Epithelial cell of esophagus (primary cell): ENCODE measurements at regions not wholly inside any gene's neighbourhood (a gene's known extent, or its start where the extent isn't known, plus 50 kb on each side); places are given as distances from the start of the nearest gene placed in this dataset.

ENCODE experiments used
- DNase-seq: peaks from one replicate; pipeline ENCODE4 v3.0.0; 2010; ENCODE audit warnings: low read depth
- H3K4me3 ChIP-seq: 2 replicates; pipeline ENCODE4 v1.5.1; 2011; ENCODE audit warnings: mild to moderate bottlenecking, low read length, control low read depth
- TF ChIP-seq, protein P1 (sequence below): IDR thresholded peaks from 2 replicates; pipeline ENCODE4 v1.5.1; 2011; ENCODE audit warnings: low read depth, mild to moderate bottlenecking, low read length, control low read depth, inconsistent platforms; ENCODE audit not compliant: insufficient read depth; ENCODE audit errors: missing control alignments

DNA sequence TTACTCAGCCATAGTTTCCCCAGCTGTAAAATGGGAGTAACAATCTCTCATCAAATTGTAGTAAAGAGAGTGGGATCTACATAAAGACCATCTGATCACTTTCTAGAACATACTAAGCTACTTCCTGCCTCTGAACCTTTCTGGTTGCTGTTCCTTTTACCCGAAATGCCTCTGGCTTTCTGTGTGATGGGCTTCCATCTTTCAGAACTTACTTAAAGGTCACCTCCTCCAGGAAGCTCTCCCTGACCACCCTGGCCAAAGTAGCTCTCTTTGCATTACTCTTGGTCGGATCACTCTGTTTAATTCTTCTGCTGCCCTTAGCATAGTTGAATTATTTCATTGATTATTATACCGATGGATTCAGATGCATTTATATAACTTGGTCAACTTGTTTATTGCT is 171.0 kb downstream of the BMP7 start:
- DNase-seq, result no peak
- TF ChIP-seq, protein P1, sequence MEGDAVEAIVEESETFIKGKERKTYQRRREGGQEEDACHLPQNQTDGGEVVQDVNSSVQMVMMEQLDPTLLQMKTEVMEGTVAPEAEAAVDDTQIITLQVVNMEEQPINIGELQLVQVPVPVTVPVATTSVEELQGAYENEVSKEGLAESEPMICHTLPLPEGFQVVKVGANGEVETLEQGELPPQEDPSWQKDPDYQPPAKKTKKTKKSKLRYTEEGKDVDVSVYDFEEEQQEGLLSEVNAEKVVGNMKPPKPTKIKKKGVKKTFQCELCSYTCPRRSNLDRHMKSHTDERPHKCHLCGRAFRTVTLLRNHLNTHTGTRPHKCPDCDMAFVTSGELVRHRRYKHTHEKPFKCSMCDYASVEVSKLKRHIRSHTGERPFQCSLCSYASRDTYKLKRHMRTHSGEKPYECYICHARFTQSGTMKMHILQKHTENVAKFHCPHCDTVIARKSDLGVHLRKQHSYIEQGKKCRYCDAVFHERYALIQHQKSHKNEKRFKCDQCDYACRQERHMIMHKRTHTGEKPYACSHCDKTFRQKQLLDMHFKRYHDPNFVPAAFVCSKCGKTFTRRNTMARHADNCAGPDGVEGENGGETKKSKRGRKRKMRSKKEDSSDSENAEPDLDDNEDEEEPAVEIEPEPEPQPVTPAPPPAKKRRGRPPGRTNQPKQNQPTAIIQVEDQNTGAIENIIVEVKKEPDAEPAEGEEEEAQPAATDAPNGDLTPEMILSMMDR, result no peak
- no peak overlapping the region for H3K4me3 ChIP-seq

DNA sequence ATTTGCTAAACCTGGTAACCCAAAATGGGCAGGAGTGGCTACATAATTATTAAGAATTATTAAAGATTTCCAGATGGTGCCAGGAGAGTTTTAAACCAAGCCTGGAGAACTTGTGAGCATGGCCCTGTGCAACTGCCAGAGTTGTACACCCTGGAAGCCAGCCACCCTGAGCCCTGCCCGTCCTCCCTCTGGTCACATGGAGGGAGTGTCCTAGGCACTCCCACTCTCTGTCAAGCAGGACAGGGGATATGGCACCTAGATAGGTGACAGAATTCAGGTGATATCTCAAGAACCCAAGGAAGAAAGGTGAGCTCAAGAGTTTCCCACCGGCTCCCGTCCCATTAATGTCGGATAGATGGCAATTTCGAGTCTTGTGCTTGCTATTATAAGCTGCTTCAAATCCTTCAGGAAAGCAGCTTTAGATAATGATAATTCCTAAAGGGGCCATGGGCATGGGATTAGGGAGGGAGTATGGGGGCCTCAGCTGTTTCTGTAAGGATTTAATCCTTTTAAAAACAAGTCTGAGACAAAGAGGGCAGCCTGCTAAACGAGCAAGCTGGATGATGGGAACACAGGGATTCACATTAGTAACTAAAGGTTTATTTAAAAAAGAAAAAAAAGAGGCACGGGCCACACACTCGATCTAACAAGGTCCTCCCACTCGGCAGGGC is 169.1 kb downstream of the BMP7 start:
- DNase-seq, result no peak
- H3K4me3 ChIP-seq, result no peak overlapping the region
- TF ChIP-seq, protein P1, result no peak

DNA sequence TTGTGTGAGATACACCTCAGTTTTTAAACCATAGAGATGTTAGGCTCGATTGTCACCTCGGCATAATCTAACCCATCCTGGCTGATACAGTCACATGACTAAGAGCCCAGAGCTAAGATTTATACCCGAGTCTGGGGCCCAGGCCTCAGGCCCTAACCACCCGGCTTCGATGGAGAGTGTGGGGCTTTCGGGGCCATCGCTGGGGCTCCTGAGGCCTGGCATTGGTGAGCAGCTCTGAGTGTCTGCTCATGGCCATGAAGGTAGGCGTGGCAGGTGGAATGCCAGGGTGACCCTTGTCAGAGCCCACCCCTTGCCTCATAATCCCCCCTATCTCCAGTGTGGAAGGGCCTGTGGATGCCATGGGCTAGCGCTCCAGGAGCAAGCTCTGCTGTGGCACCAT is 164.3 kb downstream of the BMP7 start:
- no peak overlapping the region for H3K4me3 ChIP-seq
- DNase-seq, result no peak
- TF ChIP-seq, protein P1, result no peak

DNA sequence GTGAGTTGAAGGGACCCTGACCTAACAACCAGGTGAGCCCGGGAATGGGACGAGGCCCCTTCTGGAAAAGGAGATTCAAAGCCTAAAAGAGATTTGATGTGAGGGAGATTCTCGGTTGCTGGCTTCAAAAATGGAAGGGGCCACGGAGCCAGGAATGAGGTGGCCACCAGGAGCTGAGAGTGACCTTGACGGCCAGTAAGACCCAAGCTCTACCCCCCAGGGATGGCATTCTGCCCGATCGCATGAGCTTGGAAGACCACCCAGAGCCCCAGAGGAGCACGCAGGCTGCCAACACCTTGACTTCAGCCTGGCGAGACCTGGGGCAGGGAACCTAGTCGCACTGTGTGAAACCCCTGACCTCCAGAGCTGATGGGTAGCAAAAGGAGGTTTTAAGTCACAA is 163.9 kb downstream of the BMP7 start:
- no peak overlapping the region for H3K4me3 ChIP-seq
- DNase-seq, result no peak
- TF ChIP-seq, protein P1, result no peak

DNA sequence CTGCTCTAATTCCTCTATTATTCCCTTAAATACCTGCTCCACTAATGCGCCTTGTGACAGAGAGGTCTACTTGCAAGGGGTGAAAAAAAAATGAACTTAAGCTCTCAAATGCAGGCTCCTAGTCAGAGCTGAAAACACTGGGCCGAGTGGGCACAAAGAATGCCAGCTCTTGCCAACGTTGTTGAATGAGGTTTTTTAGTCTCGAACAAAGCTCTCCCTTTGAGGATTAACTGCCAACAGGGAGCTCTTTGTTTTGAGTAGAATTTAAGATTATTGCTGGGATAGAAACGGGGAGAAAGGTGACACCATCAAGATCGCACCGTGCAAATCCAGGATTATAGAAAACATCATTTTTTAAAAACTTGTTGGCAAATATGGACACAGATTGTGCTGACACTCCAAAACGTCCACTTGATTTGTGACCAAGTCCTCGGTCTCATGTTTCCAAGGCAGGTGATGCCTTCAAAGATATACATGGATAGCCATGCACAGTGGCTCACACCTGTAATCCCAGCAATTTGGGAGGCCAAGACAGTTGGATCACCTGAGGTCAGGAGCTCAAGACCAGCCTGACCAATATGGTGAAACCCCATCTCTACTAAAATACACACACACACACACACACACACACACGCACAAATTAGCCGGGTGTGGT is 163.2 kb downstream of the BMP7 start:
- TF ChIP-seq, protein P1, result no peak
- DNase-seq, result no peak
- no peak overlapping the region for H3K4me3 ChIP-seq

DNA sequence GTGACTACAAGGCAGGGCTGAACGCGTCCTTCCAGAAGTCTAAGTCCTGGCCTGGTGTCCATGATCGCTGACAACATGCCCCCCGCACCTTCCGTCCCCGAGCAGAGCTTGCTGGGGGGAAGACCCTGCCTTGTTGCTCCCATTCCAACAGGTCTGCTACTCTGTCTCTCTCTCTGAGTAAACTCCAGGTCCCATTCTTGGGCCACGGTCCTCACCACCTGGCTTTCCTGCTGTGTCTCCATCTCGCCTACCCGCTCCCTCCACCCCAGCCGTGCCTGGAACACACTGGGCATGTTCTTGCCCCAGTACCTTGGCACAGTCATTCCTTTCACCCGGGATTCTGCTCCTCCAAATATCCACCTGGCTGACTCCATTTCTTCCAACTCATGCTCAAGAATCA is 162.3 kb downstream of the BMP7 start:
- no peak for DNase-seq
- TF ChIP-seq, protein P1, result no peak
- no peak overlapping the region for H3K4me3 ChIP-seq
